ENCODE measurements at regions not wholly inside any gene's neighbourhood (a gene's known extent, or its start where the extent isn't known, plus 50 kb on each side); places are given as distances from the start of the nearest gene placed in this dataset.
"Not testable (repeated sequence)": the region's sequence is repeated elsewhere in the genome, so short reads cannot be mapped to it uniquely, and the experiment has no call there.

- H3K23ac ChIP-seq (ENCODE audit: low read length); H3K9ac ChIP-seq (ENCODE audit: low read length); DNase-seq; H3K79me1 ChIP-seq (ENCODE audit: low read length); H3K18ac ChIP-seq (ENCODE audit: low read length); H2BK120ac ChIP-seq (ENCODE audit: low read depth, low read length); H4K5ac ChIP-seq (ENCODE audit: low read length); H3K27ac ChIP-seq (ENCODE audit: low read depth, low read length); H3K4me2 ChIP-seq (ENCODE audit: low read length); H3K4me3 ChIP-seq (ENCODE audit: low read length); H3K36me3 ChIP-seq (ENCODE audit: control insufficient read depth, insufficient read depth, low read length); H3K27me3 ChIP-seq (ENCODE audit: insufficient read depth, low read length, poor library complexity); H2AK5ac ChIP-seq (ENCODE audit: low read length); H2BK5ac ChIP-seq (ENCODE audit: low read length); H4K8ac ChIP-seq (ENCODE audit: low read depth, low read length); H3K4me1 ChIP-seq (ENCODE audit: control insufficient read depth, low read depth, low read length); H2BK15ac ChIP-seq (replicated peaks; ENCODE audit: low read depth); H3K56ac ChIP-seq (ENCODE audit: low read length); H3K79me2 ChIP-seq (ENCODE audit: control insufficient read depth, insufficient read depth, low read length); H3K4ac ChIP-seq (ENCODE audit: low read depth, low read length): not testable (repeated sequence)
- WGBS (ENCODE audit: extremely low coverage, insufficient coverage, low lambda C conversion rate): no CpG with 5 or more reads among the region's 1 CpG
Measured at GRCh38 chr2:90298126-90298755, 1606.8 kb downstream of the RPIA start.

- H3K27ac ChIP-seq (ENCODE audit: low read depth, low read length); DNase-seq; H3K18ac ChIP-seq (ENCODE audit: low read length); H3K79me2 ChIP-seq (ENCODE audit: control insufficient read depth, insufficient read depth, low read length); H3K9ac ChIP-seq (ENCODE audit: low read length); H3K23ac ChIP-seq (ENCODE audit: low read length); H3K56ac ChIP-seq (ENCODE audit: low read length); H2BK15ac ChIP-seq (replicated peaks; ENCODE audit: low read depth); H4K8ac ChIP-seq (ENCODE audit: low read depth, low read length); H3K27me3 ChIP-seq (ENCODE audit: insufficient read depth, low read length, poor library complexity); H2BK5ac ChIP-seq (ENCODE audit: low read length); H4K5ac ChIP-seq (ENCODE audit: low read length); H2AK5ac ChIP-seq (ENCODE audit: low read length); H3K79me1 ChIP-seq (ENCODE audit: low read length); H2BK120ac ChIP-seq (ENCODE audit: low read depth, low read length); H3K4me2 ChIP-seq (ENCODE audit: low read length); H3K4ac ChIP-seq (ENCODE audit: low read depth, low read length); H3K4me3 ChIP-seq (ENCODE audit: low read length); H3K36me3 ChIP-seq (ENCODE audit: control insufficient read depth, insufficient read depth, low read length); H3K4me1 ChIP-seq (ENCODE audit: control insufficient read depth, low read depth, low read length): not testable (repeated sequence)
- no CpG with 5 or more reads among the region's 5 CpGs for WGBS (ENCODE audit: extremely low coverage, insufficient coverage, low lambda C conversion rate)
Measured at GRCh38 chr2:90298983-90299382, 1607.5 kb downstream of the RPIA start.

DNA sequence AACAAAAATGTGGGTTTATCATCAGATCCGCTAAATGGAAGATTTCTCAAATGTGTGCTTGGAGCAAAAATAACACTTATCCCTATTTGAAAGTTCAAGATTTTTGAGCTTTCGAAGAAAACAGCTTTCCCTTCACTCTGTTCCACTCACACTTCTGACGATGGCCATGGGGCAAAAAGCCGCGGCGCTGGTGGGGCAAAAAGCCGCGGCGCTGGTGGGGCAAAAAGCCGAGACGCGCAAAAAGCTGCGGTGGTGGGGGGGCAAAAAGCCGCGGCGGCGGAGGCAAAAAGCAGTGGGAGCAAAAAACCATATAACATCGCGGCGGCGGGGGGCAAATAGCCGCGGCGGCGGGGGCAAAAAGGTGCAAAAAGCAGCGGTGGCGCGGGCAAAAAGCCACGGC, 1631.5 kb downstream of the RPIA start:
- not testable (repeated sequence) for H2BK15ac ChIP-seq (replicated peaks; ENCODE audit: low read depth); H3K56ac ChIP-seq (ENCODE audit: low read length); H3K27me3 ChIP-seq (ENCODE audit: insufficient read depth, low read length, poor library complexity); H3K4me3 ChIP-seq (ENCODE audit: low read length); H3K4me1 ChIP-seq (ENCODE audit: control insufficient read depth, low read depth, low read length); DNase-seq; H2BK120ac ChIP-seq (ENCODE audit: low read depth, low read length); H4K8ac ChIP-seq (ENCODE audit: low read depth, low read length); H3K4ac ChIP-seq (ENCODE audit: low read depth, low read length); H3K79me2 ChIP-seq (ENCODE audit: control insufficient read depth, insufficient read depth, low read length); H3K4me2 ChIP-seq (ENCODE audit: low read length); H3K18ac ChIP-seq (ENCODE audit: low read length); H3K27ac ChIP-seq (ENCODE audit: low read depth, low read length); H3K79me1 ChIP-seq (ENCODE audit: low read length); H4K5ac ChIP-seq (ENCODE audit: low read length); H3K36me3 ChIP-seq (ENCODE audit: control insufficient read depth, insufficient read depth, low read length); H2BK5ac ChIP-seq (ENCODE audit: low read length); H2AK5ac ChIP-seq (ENCODE audit: low read length); H3K9ac ChIP-seq (ENCODE audit: low read length); H3K23ac ChIP-seq (ENCODE audit: low read length)
- no CpG with 5 or more reads among the region's 29 CpGs for WGBS (ENCODE audit: extremely low coverage, insufficient coverage, low lambda C conversion rate)

DNA sequence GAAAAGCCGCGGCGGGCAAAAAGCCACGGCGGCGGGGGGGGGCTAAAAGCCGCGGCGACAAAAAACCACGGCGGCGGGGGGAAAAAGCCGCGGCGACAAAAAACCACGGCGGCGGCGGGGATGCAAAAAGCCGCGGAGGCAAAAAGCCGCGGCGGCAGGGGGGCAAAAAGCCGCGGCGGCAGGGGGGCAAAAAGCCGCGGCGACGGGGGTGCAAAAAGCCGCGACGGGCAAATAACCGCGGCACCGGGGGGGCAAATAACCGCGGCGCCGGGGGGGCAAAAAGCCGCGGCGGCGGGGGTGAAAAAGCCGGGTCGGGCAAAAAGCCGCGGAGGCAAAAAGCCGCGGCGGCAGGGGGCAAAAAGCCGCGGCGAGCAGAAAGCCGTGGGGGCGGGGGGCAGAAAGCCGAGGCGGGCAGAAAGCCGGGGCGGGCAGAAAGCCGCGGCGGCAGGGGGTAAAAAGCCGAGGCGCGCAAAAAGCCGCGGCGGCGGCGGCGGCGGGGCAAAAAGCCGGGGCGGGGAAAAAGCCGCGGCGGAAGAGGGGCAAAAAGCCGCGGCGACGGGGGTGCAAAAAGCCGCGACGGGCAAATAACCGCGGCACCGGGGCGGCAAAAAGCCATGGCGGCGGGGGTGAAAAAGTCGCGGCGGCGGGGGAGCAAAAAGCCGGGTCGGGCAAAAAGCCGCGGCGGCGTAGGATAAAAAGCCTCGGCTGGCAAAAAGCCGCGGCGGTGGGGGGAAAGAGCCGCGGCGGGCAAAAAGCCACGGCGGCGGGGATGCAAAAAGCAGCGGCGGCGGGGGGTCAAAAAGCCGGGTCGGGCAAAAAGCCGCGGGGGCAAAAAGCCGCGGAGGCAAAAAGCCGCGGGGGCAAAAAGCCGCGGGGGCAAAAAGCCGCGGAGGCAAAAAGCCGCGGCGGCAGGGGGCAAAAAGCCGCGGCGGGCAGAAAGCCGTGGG, 1632.4 kb downstream of the RPIA start:
- not testable (repeated sequence) for H3K23ac ChIP-seq (ENCODE audit: low read length); H3K9ac ChIP-seq (ENCODE audit: low read length); H4K8ac ChIP-seq (ENCODE audit: low read depth, low read length); H3K4me1 ChIP-seq (ENCODE audit: control insufficient read depth, low read depth, low read length); H3K4me2 ChIP-seq (ENCODE audit: low read length); H2BK5ac ChIP-seq (ENCODE audit: low read length); H3K56ac ChIP-seq (ENCODE audit: low read length); H2AK5ac ChIP-seq (ENCODE audit: low read length); H3K18ac ChIP-seq (ENCODE audit: low read length); H2BK120ac ChIP-seq (ENCODE audit: low read depth, low read length); H3K4me3 ChIP-seq (ENCODE audit: low read length); H3K36me3 ChIP-seq (ENCODE audit: control insufficient read depth, insufficient read depth, low read length); H4K5ac ChIP-seq (ENCODE audit: low read length); H3K4ac ChIP-seq (ENCODE audit: low read depth, low read length); H3K79me1 ChIP-seq (ENCODE audit: low read length); H3K27ac ChIP-seq (ENCODE audit: low read depth, low read length); H3K27me3 ChIP-seq (ENCODE audit: insufficient read depth, low read length, poor library complexity); H3K79me2 ChIP-seq (ENCODE audit: control insufficient read depth, insufficient read depth, low read length); H2BK15ac ChIP-seq (replicated peaks; ENCODE audit: low read depth)
- no CpG with 5 or more reads among the region's 134 CpGs for WGBS (ENCODE audit: extremely low coverage, insufficient coverage, low lambda C conversion rate)
- DNase-seq: peak; percentile 27

DNA sequence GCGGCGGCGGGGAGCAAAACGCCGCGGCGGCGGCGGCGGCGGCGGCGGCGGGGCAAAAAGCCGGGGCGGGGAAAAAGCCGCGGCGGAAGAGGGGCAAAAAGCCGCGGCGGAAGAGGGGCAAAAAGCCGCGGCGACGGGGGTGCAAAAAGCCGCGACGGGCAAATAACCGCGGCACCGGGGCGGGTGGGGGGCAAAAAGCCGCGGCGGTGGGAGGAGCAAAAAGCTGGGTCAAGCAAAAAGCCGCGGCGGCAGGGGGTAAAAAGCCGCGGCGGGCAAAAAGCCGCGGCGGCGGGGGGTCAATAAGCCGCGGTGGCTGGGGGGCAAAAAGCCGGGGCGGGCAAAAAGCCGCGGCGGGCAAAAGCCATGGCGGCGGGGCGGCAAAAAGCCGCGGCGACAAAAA, 1633.2 kb downstream of the RPIA start:
- H3K18ac ChIP-seq (ENCODE audit: low read length); H4K5ac ChIP-seq (ENCODE audit: low read length); H3K4ac ChIP-seq (ENCODE audit: low read depth, low read length); H3K27ac ChIP-seq (ENCODE audit: low read depth, low read length); H4K8ac ChIP-seq (ENCODE audit: low read depth, low read length); H2BK5ac ChIP-seq (ENCODE audit: low read length); H3K4me1 ChIP-seq (ENCODE audit: control insufficient read depth, low read depth, low read length); H2AK5ac ChIP-seq (ENCODE audit: low read length); H2BK15ac ChIP-seq (replicated peaks; ENCODE audit: low read depth); H3K4me3 ChIP-seq (ENCODE audit: low read length); H3K9ac ChIP-seq (ENCODE audit: low read length); H3K23ac ChIP-seq (ENCODE audit: low read length); H3K56ac ChIP-seq (ENCODE audit: low read length); H2BK120ac ChIP-seq (ENCODE audit: low read depth, low read length); H3K79me1 ChIP-seq (ENCODE audit: low read length); H3K36me3 ChIP-seq (ENCODE audit: control insufficient read depth, insufficient read depth, low read length); H3K27me3 ChIP-seq (ENCODE audit: insufficient read depth, low read length, poor library complexity); H3K4me2 ChIP-seq (ENCODE audit: low read length); DNase-seq; H3K79me2 ChIP-seq (ENCODE audit: control insufficient read depth, insufficient read depth, low read length): not testable (repeated sequence)
- no CpG with 5 or more reads among the region's 59 CpGs for WGBS (ENCODE audit: extremely low coverage, insufficient coverage, low lambda C conversion rate)

All from mesendoderm (in vitro differentiated cells).